Common myeloid progenitor, CD34-positive (primary cell): ENCODE measurements at regions not wholly inside any gene's neighbourhood (a gene's known extent, or its start where the extent isn't known, plus 50 kb on each side); places are given as distances from the start of the nearest gene placed in this dataset.

ENCODE experiments used
- CTCF ChIA-PET: fragments of 350-600 bp; sonication (Branson Sonifier 250); formaldehyde crosslinking; loops from one replicate; lab custom pipeline; 2021; ENCODE audit warnings: antibody characterized with exemption; lab: Charles Lee
- POLR2A ChIA-PET: fragments of 350-600 bp; sonication (Branson Sonifier 250); formaldehyde crosslinking; loops from one replicate; lab custom pipeline; 2021; ENCODE audit warnings: antibody characterized with exemption; lab: Charles Lee
- DNase-seq, 3 donors: peaks; one replicate each; pipeline versions ENCODE4 v3.0.0 to v3.0.0-alpha.2; 2013
- H3K27ac ChIP-seq, 2 experiments: 1 replicate in 1 of 2; 2 replicates in 1 of 2; pipeline ENCODE4 v1.7.0; 2013; ENCODE audit warnings: inconsistent platforms in 2 of 2, low read length in 2 of 2, mild to moderate bottlenecking in 2 of 2, low read depth in 1 of 2, moderate library complexity in 1 of 2; ENCODE audit not compliant: severe bottlenecking in 2 of 2, insufficient read depth in 1 of 2, poor library complexity in 1 of 2
- H3K27me3 ChIP-seq, 5 experiments: replicated peaks in 2 of 5; 1 replicate in 3 of 5; 2 replicates in 2 of 5; pipeline versions ENCODE4 v1.6.1 to v1.7.0; 2013; ENCODE audit warnings: low read length in 4 of 5, mild to moderate bottlenecking in 2 of 5, moderate library complexity in 2 of 5, inconsistent platforms in 1 of 5; ENCODE audit not compliant: insufficient read depth in 5 of 5, control insufficient read depth in 4 of 5
- H3K36me3 ChIP-seq, 4 experiments: 1 replicate in 2 of 4; 2 replicates in 2 of 4; pipeline versions ENCODE4 v1.6.1 to v1.7.0; 2013; ENCODE audit warnings: low read length in 3 of 4, control low read depth in 1 of 4, mild to moderate bottlenecking in 1 of 4; ENCODE audit not compliant: control insufficient read depth in 4 of 4, insufficient read depth in 4 of 4
- H3K4me1 ChIP-seq, 4 experiments: 1 replicate in 3 of 4; 2 replicates in 1 of 4; pipeline versions ENCODE4 v1.6.1 to v1.7.1; 2013; ENCODE audit warnings: low read length in 3 of 4, mild to moderate bottlenecking in 3 of 4, control low read depth in 1 of 4, inconsistent platforms in 1 of 4, moderate library complexity in 1 of 4; ENCODE audit not compliant: control insufficient read depth in 4 of 4, insufficient read depth in 4 of 4; ENCODE audit errors: control extremely low read depth in 1 of 4
- H3K4me3 ChIP-seq, 7 experiments: 1 replicate in 4 of 7; 2 replicates in 3 of 7; pipeline versions ENCODE4 v1.5.1 to v1.7.0; 2013; ENCODE audit warnings: mild to moderate bottlenecking in 7 of 7, low read length in 6 of 7, moderate library complexity in 6 of 7, inconsistent platforms in 2 of 7, low read depth in 2 of 7, control low read depth in 1 of 7; ENCODE audit not compliant: insufficient read depth in 4 of 7, control insufficient read depth in 1 of 7; ENCODE audit errors: extremely low read depth in 1 of 7
- H3K9me3 ChIP-seq, 5 experiments: 1 replicate in 4 of 5; 2 replicates in 1 of 5; pipeline versions ENCODE4 v1.6.1 to v1.7.1; 2013; ENCODE audit warnings: low read length in 4 of 5, mild to moderate bottlenecking in 2 of 5, inconsistent platforms in 1 of 5, low read depth in 1 of 5, moderate library complexity in 1 of 5; ENCODE audit not compliant: control insufficient read depth in 4 of 5, insufficient read depth in 2 of 5; ENCODE audit errors: control extremely low read depth in 1 of 5
- WGBS: methylation state at CpG from one replicate; pipeline ENCODE4 v1.1.5; 2013; ENCODE audit not compliant: insufficient coverage; 5-methylcytosine and 5-hydroxymethylcytosine counted together

DNA sequence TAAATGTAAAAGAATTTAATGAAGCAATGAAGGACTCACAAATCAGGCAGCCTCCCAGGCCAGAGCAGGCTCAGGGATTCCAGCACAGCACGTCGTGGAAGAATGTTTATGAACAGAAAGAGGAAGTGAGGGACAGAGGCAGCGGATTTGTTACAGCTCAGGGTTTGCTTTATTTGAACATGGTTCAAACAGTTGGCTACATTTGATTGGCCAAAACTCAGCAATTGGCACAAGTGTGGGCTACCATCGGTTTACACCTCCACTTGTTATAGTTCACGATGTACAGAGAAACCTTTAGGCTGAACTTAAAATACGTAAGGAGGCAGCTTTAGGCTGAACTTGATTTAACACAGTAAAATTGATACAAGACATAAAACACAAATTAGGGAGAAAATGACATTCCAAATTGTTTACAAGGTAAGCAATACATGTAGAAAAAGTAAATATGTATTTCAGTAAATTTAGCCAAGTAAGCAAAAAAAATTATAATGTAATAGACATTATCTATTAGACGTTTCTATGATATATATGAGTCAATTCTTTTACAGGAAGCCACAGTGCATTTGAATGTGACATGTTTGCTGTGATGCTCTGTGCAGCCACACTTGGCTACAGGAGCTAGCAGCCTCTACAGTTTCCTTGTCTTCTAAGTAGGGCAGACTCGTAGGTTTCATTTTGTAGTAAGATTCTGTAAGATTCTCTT is 126.5 kb downstream of the ADSS2 start:
- H3K27ac ChIP-seq, result peak overlapping the region; percentile 67 to 85
- peaks cover 0 to 2% (median 0%) of the 10 kb centered on the region in 5 experiments for H3K9me3 ChIP-seq
- WGBS, result 7% methylated on average over 5 of the region's 8 CpGs
- CTCF ChIA-PET, result interaction anchor here (0.7 to 2.8 kb wide), 6 partner anchors 13 to 126 kb away, joined by 3 to 12 read pairs (median 4); no protein-coding TSS in a partner anchor
- DNase-seq, result peak; percentile 51 to 89 (median 76)
- POLR2A ChIA-PET, result interaction anchor here (0.6 to 2.2 kb wide), 5 partner anchors 16 to 774 kb away, joined by 3 to 4 read pairs (median 3); no protein-coding TSS in a partner anchor
- H3K4me1 ChIP-seq, result peaks cover 23 to 54% (median 49%) of the 10 kb centered on the region in 4 experiments
- H3K27me3 ChIP-seq, result no peaks in the 10 kb centered on the region
- H3K36me3 ChIP-seq, result no peaks in the 10 kb centered on the region
- peak overlapping the region in 5 of 7 experiments; percentile 19 to 83 (median 58) for H3K4me3 ChIP-seq

DNA sequence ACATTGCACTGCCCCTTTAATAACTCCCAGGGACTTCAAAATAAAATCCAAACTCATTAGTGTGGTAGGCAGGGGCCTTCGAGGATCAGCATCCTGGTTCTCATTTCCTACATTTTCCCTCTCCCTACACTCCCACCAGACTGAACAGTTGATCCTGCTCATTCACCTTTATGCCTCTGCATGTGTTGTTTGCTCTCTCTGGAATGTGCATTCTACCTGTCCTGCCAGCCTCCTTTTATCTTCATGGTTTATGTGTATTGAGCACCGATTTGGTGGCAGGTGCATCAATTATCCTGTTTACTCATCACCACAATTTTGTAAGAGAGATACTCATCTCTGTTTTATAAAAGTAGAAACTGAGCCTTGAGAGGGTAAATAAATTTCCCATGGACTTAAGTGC is 125.0 kb downstream of the ADSS2 start:
- no peak overlapping the region for H3K27ac ChIP-seq
- POLR2A ChIA-PET, result no interaction called here

DNA sequence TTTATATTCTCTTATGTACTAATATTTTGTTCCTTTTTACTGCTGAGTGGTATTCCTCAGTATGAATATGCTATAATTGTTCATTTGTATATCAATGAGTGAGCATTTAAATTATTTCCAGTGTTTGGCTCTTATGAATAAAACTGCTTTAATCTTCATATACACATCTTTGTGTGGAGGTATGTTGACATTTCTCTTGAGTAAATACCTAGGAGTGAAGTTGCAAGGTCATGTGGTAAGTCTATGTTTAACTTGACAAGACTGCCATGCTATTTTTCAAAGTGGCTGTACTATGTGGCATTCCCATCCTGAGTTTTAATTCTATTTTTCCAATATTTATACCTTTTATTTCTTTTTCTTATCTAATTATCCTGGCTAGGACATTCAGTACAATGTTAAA is 124.2 kb downstream of the ADSS2 start:
- ChIA-PET POLR2A (no interaction called here), CTCF (interaction anchor here (1.7 kb wide), 1 partner anchor 9 kb away, joined by 5 read pairs; no protein-coding TSS in a partner anchor)
- peaks cover 15 to 32% (median 27%) of the 10 kb centered on the region in 4 experiments for H3K4me1 ChIP-seq
- no peaks in the 10 kb centered on the region for H3K36me3 ChIP-seq
- H3K27ac ChIP-seq, result no peak overlapping the region
- no peak for DNase-seq
- H3K4me3 ChIP-seq, result no peak overlapping the region
- H3K9me3 ChIP-seq, result peaks cover 0 to 2% (median 0%) of the 10 kb centered on the region in 5 experiments
- H3K27me3 ChIP-seq, result no peaks in the 10 kb centered on the region

More for the DNA sequence above, 125.0 kb downstream of the ADSS2 start:
- 92% methylated on average over 1 of the region's 2 CpGs for WGBS
- H3K36me3 ChIP-seq, result no peaks in the 10 kb centered on the region
- CTCF ChIA-PET, result interaction anchor here (2.8 kb wide), 1 partner anchor 13 kb away, joined by 12 read pairs; no protein-coding TSS in a partner anchor
- no peaks in the 10 kb centered on the region for H3K27me3 ChIP-seq
- H3K4me3 ChIP-seq, result no peak overlapping the region
- peaks cover 18 to 39% (median 34%) of the 10 kb centered on the region in 4 experiments for H3K4me1 ChIP-seq
- peaks cover 0 to 2% (median 0%) of the 10 kb centered on the region in 5 experiments for H3K9me3 ChIP-seq
- DNase-seq, result no peak

DNA sequence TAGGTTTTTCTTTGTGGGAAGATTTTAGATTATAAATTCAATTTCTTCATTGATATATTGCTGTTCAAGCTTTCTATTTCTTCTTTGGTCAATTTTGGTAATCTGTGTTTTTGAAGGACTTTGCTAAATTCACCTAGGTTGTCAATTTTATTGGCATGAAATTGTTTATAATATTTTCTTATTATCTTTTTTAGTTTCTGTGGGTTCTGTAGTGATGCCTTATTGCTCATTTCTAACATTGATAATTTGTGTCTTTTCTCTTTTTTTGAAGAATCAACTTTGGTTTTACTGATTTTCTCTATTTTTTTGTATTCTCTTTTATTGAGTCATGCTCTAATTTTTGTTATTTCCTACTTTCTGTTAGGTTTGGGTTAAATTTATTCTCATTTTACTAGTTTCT is 123.2 kb downstream of the ADSS2 start:
- CTCF ChIA-PET, result interaction anchor here (1.7 kb wide), 1 partner anchor 8 kb away, joined by 5 read pairs; no protein-coding TSS in a partner anchor
- peak in 1 of 3 donors; percentile 52 for DNase-seq
- POLR2A ChIA-PET, result no interaction called here

DNA sequence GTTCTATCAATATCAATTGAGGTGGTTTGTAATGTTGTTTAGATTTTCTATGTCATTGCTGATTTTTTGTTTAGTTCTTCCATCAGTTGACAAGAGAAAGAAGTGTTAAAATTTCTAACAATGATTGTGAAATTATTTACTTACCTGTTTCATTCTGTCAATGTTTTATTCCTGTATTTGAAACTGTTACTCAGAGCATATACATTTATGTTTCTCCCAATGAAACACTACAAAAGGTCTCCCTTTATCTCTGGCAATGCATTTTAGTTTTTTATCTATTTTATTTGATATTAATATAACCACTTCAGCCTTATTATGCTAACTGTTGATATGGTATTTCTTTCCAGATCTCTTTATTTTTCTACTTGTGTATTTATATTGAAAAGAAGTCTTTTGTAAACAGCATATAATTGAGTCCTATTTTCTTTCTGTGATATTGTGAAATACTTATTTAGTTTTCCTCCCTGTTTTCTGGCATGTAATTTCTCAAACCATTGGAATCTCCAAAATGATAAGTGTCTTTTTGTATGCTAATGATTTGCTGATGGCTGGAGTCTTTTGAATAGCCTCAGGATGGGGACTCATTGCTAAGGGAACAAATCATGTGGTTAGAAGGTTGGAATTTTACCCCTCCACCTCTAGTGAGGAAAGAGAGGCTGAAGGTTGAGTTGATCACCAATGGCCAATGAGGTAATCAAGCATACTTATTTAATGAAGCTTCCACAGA is 122.0 kb downstream of the ADSS2 start:
- ChIA-PET CTCF (interaction anchor here (0.9 to 1.6 kb wide), 3 partner anchors 11 to 30 kb away, joined by 3 to 6 read pairs (median 5); no protein-coding TSS in a partner anchor), POLR2A (no interaction called here)
- H3K27ac ChIP-seq, result no peak overlapping the region
- H3K4me3 ChIP-seq, result no peak overlapping the region
- peaks cover 0 to 2% (median 0%) of the 10 kb centered on the region in 5 experiments for H3K9me3 ChIP-seq
- no peaks in the 10 kb centered on the region for H3K27me3 ChIP-seq
- H3K36me3 ChIP-seq, result no peaks in the 10 kb centered on the region
- peaks cover 2 to 12% (median 6%) of the 10 kb centered on the region in 4 experiments for H3K4me1 ChIP-seq
- no peak for DNase-seq

More for the DNA sequence above, 123.2 kb downstream of the ADSS2 start:
- H3K27ac ChIP-seq, result no peak overlapping the region
- H3K4me3 ChIP-seq, result no peak overlapping the region
- H3K4me1 ChIP-seq, result peaks cover 6 to 23% (median 18%) of the 10 kb centered on the region in 4 experiments
- H3K36me3 ChIP-seq, result no peaks in the 10 kb centered on the region
- no peaks in the 10 kb centered on the region for H3K27me3 ChIP-seq
- H3K9me3 ChIP-seq, result peaks cover 0 to 2% (median 0%) of the 10 kb centered on the region in 5 experiments

DNA sequence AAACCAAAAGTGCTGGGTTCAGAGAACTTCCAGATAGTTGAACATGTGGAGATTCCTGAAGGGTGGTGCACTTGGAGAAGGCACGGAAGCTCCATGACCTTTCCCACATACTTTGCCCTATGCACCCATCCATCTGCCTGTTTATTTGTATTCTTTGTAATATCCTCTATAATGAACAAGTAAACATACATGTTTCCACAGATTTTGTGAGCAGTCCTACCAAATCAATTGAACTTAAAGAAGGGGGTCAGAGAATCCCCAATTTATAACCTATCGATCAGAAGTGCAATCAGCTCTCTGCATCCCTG is 121.4 kb downstream of the ADSS2 start:
- no CpG with 5 or more reads among the region's 2 CpGs for WGBS
- CTCF ChIA-PET, result interaction anchor here (0.9 to 1.6 kb wide), 3 partner anchors 10 to 31 kb away, joined by 3 to 6 read pairs (median 5); no protein-coding TSS in a partner anchor

More for the DNA sequence above, 121.4 kb downstream of the ADSS2 start:
- Histone ChIP-seq H3K36me3 (no peaks in the 10 kb centered on the region), H3K4me3 (no peak overlapping the region), H3K27ac (no peak overlapping the region), H3K27me3 (no peaks in the 10 kb centered on the region), H3K9me3 (peaks cover 0 to 2% (median 0%) of the 10 kb centered on the region in 5 experiments), H3K4me1 (peaks cover under 1 to 9% (median 3%) of the 10 kb centered on the region in 4 experiments)
- POLR2A ChIA-PET, result no interaction called here
- DNase-seq, result no peak
